Activated CD4-positive, alpha-beta memory T cell treated with anti-CD3 and anti-CD28 coated beads for 36 hours (primary cell): ENCODE measurements at regions not wholly inside any gene's neighbourhood (a gene's known extent, or its start where the extent isn't known, plus 50 kb on each side); places are given as distances from the start of the nearest gene placed in this dataset.

Source experiments
- CTCF ChIA-PET: fragments of 350-600 bp; sonication (Branson Sonifier 250); formaldehyde crosslinking; loops from one replicate; lab custom pipeline; 2021; ENCODE audit warnings: antibody characterized with exemption, inconsistent platforms; lab: Charles Lee
- POLR2A ChIA-PET: fragments of 350-600 bp; sonication (Branson Sonifier 250); formaldehyde crosslinking; loops from one replicate; lab custom pipeline; 2021; ENCODE audit warnings: antibody characterized with exemption; lab: Charles Lee
- DNase-seq: peaks from one replicate; pipeline ENCODE4 v3.0.0-alpha.2; 2020
- H3K27ac Mint-ChIP-seq: one replicate; pipeline ENCODE4 v1.8.0; 2021; ENCODE audit warnings: mixed read lengths
- H3K27me3 Mint-ChIP-seq: one replicate; pipeline ENCODE4 v1.8.0; 2021; ENCODE audit warnings: mixed read lengths
- H3K36me3 Mint-ChIP-seq: one replicate; pipeline ENCODE4 v1.8.0; 2021; ENCODE audit warnings: mixed read lengths
- H3K4me1 Mint-ChIP-seq: one replicate; pipeline ENCODE4 v1.8.0; 2021; ENCODE audit warnings: low read depth, mixed read lengths
- H3K4me3 Mint-ChIP-seq: one replicate; pipeline ENCODE4 v1.8.0; 2021; ENCODE audit warnings: mild to moderate bottlenecking, mixed read lengths
- H3K9me3 Mint-ChIP-seq: one replicate; pipeline ENCODE4 v1.8.0; 2021; ENCODE audit warnings: mixed read lengths
- intact Hi-C: fragments of 100-400 bp; cut with micrococcal nuclease; formaldehyde crosslinking; loops from one replicate; pipeline ENCODE4 v1.15.1; 2023

DNA sequence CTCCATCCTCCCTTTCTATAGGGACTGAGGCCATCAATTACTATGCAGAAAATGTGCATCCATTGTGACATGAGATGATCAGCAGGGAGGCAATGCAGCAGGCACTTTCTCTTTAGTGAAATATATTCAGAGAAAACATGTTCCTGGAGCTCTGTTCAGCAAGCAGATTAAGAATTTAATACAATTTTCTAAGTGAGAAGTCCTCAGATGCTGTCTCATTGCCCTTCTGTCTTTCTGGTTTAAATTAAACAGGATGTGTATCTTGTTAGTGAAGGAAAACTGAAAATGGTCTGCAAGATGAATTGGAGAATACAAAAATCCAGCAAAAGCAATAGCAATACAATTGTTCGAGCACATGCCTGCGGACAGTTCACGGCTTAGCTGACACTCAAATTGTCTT, 445.8 kb upstream of the RIOK2 start:
- H3K27me3 Mint-ChIP-seq: no peaks in the 10 kb centered on the region
- DNase-seq: no peak
- ChIA-PET POLR2A (no interaction called here), CTCF (no interaction called here)
- intact Hi-C loops: no loop called here
- H3K27ac Mint-ChIP-seq: no peak overlapping the region
- H3K9me3 Mint-ChIP-seq: peaks cover 6% of the 10 kb centered on the region
- no peaks in the 10 kb centered on the region for H3K4me1 Mint-ChIP-seq
- no peak overlapping the region for H3K4me3 Mint-ChIP-seq
- no peaks in the 10 kb centered on the region for H3K36me3 Mint-ChIP-seq

- Mint-ChIP-seq H3K36me3 (no peaks in the 10 kb centered on the region), H3K27me3 (no peaks in the 10 kb centered on the region), H3K9me3 (peaks cover 9% of the 10 kb centered on the region), H3K27ac (no peak overlapping the region), H3K4me1 (no peaks in the 10 kb centered on the region), H3K4me3 (no peak overlapping the region)
- ChIA-PET CTCF (no interaction called here), POLR2A (no interaction called here)
- no peak for DNase-seq
- intact Hi-C loops: no loop called here
These were observed 446.2 kb upstream of the RIOK2 start for GRCh38 chr5:97629276-97629675.

DNA sequence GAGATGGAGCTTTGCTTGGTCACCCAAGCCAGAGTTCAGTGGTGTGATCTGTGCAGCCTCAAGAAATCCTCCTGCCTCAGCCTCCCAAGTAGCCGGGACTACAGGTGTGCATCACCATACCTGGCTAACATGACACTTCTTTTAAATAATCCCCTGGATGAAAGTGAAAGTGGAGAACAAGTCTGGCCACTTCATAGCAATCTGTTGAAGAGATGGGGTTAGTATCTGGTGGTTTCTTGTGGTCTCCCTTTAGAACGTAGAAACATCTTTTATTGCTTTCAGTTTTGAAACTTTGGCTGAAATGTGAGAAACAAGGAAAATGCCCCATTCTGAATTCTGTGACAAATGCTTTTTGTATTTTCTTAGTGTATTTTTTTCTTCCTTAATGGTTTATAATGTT, 452.5 kb upstream of the RIOK2 start:
- CTCF ChIA-PET: no interaction called here
- H3K27me3 Mint-ChIP-seq: no peaks in the 10 kb centered on the region

GRCh38 chr5:97636766-97637165, 453.7 kb upstream of the RIOK2 start:
- DNase-seq: no peak
- Mint-ChIP-seq H3K4me1 (no peaks in the 10 kb centered on the region), H3K4me3 (no peak overlapping the region), H3K27me3 (no peaks in the 10 kb centered on the region), H3K27ac (no peak overlapping the region), H3K9me3 (peaks cover 3% of the 10 kb centered on the region), H3K36me3 (no peaks in the 10 kb centered on the region)
- ChIA-PET POLR2A (no interaction called here), CTCF (no interaction called here)
- intact Hi-C loops: no loop called here

More for the DNA sequence above, 452.5 kb upstream of the RIOK2 start:
- intact Hi-C loops: no loop called here
- Mint-ChIP-seq H3K4me1 (no peaks in the 10 kb centered on the region), H3K4me3 (no peak overlapping the region), H3K27ac (no peak overlapping the region), H3K36me3 (no peaks in the 10 kb centered on the region), H3K9me3 (peaks cover 9% of the 10 kb centered on the region)
- no peak for DNase-seq
- POLR2A ChIA-PET: no interaction called here

GRCh38 chr5:97641081-97641480, 458.0 kb upstream of the RIOK2 start:
- no peaks in the 10 kb centered on the region for H3K27me3 Mint-ChIP-seq
- H3K27ac Mint-ChIP-seq: no peak overlapping the region
- POLR2A ChIA-PET: no interaction called here
- DNase-seq: no peak
- CTCF ChIA-PET: no interaction called here
- H3K36me3 Mint-ChIP-seq: no peaks in the 10 kb centered on the region
- H3K4me1 Mint-ChIP-seq: no peaks in the 10 kb centered on the region
- intact Hi-C loops: no loop called here
- H3K4me3 Mint-ChIP-seq: no peak overlapping the region
- no peaks in the 10 kb centered on the region for H3K9me3 Mint-ChIP-seq

DNA sequence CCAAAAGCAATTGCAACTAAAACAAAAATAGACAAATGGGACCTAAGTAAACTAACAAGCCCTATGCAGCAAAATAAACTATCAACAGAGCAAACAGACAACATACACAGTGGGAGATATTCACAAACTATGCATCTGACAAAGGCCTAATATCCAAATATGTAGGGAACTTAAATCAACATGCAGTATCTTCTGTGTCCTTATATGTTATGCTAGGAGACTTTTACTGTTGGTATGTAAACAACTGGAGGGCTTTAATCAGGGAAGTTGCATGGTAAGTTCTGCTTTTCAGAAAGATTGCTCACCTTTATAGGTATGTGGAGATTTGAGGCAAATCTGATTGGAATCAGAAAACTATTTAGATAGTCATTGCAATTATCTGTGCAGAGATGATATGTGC, 461.2 kb upstream of the RIOK2 start:
- no peaks in the 10 kb centered on the region for H3K27me3 Mint-ChIP-seq
- POLR2A ChIA-PET: no interaction called here

DNA sequence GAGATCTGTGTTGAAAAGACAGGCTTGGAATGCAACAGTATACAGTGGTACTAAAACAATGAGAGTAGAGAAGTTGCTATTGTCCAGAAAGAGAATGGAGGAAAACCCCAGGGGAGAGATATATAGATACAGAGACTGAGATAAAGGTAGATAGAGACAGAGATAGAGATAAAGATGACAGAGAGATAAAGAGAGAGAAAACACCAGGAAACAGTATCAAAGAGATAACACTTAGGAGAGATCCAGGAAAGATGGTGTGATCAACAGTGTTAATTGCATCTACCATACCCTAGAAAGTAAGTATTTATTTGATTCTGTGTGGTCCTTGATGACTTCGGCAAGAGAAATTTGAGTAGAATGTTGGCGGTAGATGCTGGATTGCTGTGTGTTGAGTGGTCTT, 461.8 kb upstream of the RIOK2 start:
- H3K4me1 Mint-ChIP-seq: no peaks in the 10 kb centered on the region
- H3K4me3 Mint-ChIP-seq: no peak overlapping the region
- H3K27ac Mint-ChIP-seq: no peak overlapping the region
- POLR2A ChIA-PET: no interaction called here
- intact Hi-C loops: no loop called here
- no peaks in the 10 kb centered on the region for H3K27me3 Mint-ChIP-seq
- no peak for DNase-seq
- H3K9me3 Mint-ChIP-seq: peaks cover 3% of the 10 kb centered on the region
- CTCF ChIA-PET: no interaction called here
- no peaks in the 10 kb centered on the region for H3K36me3 Mint-ChIP-seq

More for the DNA sequence above, 461.2 kb upstream of the RIOK2 start:
- Mint-ChIP-seq H3K27ac (no peak overlapping the region), H3K4me3 (no peak overlapping the region), H3K4me1 (no peaks in the 10 kb centered on the region), H3K9me3 (peaks cover 3% of the 10 kb centered on the region), H3K36me3 (no peaks in the 10 kb centered on the region)
- DNase-seq: no peak
- intact Hi-C loops: no loop called here
- CTCF ChIA-PET: no interaction called here

GRCh38 chr5:97657239-97657638, 474.2 kb upstream of the RIOK2 start:
- POLR2A ChIA-PET: no interaction called here

DNA sequence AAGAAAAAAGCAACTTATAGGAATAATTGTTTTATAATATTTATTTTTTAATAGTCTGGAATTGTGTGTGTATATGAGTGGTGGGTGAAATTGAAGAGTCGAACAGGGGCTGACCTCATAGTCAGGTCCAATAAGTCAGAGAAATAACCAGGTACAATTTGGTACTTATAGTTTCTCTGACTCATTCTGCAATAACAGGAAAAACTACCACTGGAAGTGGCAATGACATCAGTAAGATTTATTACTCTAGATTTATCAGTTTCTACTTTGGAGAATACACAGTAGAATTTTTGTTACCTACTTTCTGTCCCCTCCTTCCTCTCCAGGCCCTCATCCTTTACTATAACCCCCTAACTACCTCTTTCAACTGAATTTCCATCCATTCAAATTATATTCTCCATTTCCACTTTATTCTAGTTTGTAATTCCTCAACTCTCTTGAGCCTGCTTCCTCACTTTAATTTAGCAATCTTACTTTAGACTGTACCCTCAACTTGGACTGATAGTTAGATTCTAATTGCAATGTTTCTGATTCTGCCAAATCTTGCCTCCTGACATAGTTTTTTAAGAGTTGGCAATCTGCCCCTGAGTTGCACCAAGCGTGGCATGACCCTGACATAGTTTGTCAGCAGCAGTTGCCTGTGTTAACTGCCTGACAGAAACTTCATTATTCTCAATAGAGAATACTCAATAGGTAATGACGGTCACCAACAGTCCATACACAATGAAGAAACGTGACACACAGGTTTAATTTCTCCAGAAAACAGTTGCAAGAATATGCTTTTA, 475.3 kb upstream of the RIOK2 start:
- H3K4me3 Mint-ChIP-seq: no peak overlapping the region
- no peaks in the 10 kb centered on the region for H3K4me1 Mint-ChIP-seq
- CTCF ChIA-PET: no interaction called here
- peaks cover 2% of the 10 kb centered on the region for H3K9me3 Mint-ChIP-seq
- intact Hi-C loops: no loop called here
- no peaks in the 10 kb centered on the region for H3K27me3 Mint-ChIP-seq
- no peaks in the 10 kb centered on the region for H3K36me3 Mint-ChIP-seq
- no peak overlapping the region for H3K27ac Mint-ChIP-seq
- POLR2A ChIA-PET: no interaction called here
- DNase-seq: no peak

More at GRCh38 chr5:97657239-97657638, 474.2 kb upstream of the RIOK2 start:
- Mint-ChIP-seq H3K36me3 (no peaks in the 10 kb centered on the region), H3K27me3 (no peaks in the 10 kb centered on the region), H3K4me1 (no peaks in the 10 kb centered on the region), H3K4me3 (no peak overlapping the region), H3K27ac (no peak overlapping the region), H3K9me3 (peaks cover 2% of the 10 kb centered on the region)
- CTCF ChIA-PET: no interaction called here
- no peak for DNase-seq
- intact Hi-C loops: no loop called here

- DNase-seq: no peak
- Mint-ChIP-seq H3K4me3 (no peak overlapping the region), H3K4me1 (no peaks in the 10 kb centered on the region), H3K27me3 (no peaks in the 10 kb centered on the region), H3K27ac (no peak overlapping the region), H3K9me3 (peaks cover 2% of the 10 kb centered on the region), H3K36me3 (no peaks in the 10 kb centered on the region)
- ChIA-PET POLR2A (no interaction called here), CTCF (no interaction called here)
- intact Hi-C loops: no loop called here
These were observed 483.7 kb upstream of the RIOK2 start for GRCh38 chr5:97666783-97667182.

- no peak for DNase-seq
- POLR2A ChIA-PET: no interaction called here
- H3K4me1 Mint-ChIP-seq: no peaks in the 10 kb centered on the region
- H3K27me3 Mint-ChIP-seq: no peaks in the 10 kb centered on the region
- CTCF ChIA-PET: no interaction called here
- no peaks in the 10 kb centered on the region for H3K36me3 Mint-ChIP-seq
- peaks cover 2% of the 10 kb centered on the region for H3K9me3 Mint-ChIP-seq
- H3K27ac Mint-ChIP-seq: no peak overlapping the region
- intact Hi-C loops: no loop called here
- H3K4me3 Mint-ChIP-seq: no peak overlapping the region
These were observed 487.4 kb upstream of the RIOK2 start for GRCh38 chr5:97670447-97670846.

- H3K27ac Mint-ChIP-seq: no peak overlapping the region
- H3K27me3 Mint-ChIP-seq: no peaks in the 10 kb centered on the region
- H3K36me3 Mint-ChIP-seq: no peaks in the 10 kb centered on the region
- H3K4me3 Mint-ChIP-seq: no peak overlapping the region
- H3K9me3 Mint-ChIP-seq: peaks cover 11% of the 10 kb centered on the region
- intact Hi-C loops: no loop called here
- CTCF ChIA-PET: no interaction called here
- no peaks in the 10 kb centered on the region for H3K4me1 Mint-ChIP-seq
- no peak for DNase-seq
- POLR2A ChIA-PET: no interaction called here
These were observed 493.6 kb upstream of the RIOK2 start for GRCh38 chr5:97676608-97677007.

DNA sequence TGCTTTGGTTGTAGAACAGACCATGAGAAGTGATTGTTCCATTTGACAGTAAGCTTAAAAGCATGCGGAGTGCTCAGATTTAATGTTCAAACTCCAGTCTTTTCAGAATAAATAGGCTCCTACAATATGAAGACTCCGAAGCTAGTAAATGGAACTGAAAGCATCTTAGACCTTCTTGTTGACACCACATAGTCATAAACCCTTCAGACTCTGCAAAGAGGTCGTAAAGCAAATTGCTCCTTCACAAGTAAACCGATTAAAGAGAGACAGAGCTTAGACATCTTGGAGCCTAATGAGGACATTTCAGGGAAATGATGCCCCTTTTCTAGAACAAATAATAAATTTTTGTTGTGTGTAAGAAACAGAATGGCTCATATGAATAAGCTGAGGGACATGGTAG, 511.0 kb upstream of the RIOK2 start:
- H3K36me3 Mint-ChIP-seq: no peaks in the 10 kb centered on the region
- no peaks in the 10 kb centered on the region for H3K4me1 Mint-ChIP-seq
- CTCF ChIA-PET: no interaction called here
- H3K27me3 Mint-ChIP-seq: no peaks in the 10 kb centered on the region
- H3K4me3 Mint-ChIP-seq: no peak overlapping the region
- H3K9me3 Mint-ChIP-seq: no peaks in the 10 kb centered on the region
- intact Hi-C loops: no loop called here
- POLR2A ChIA-PET: no interaction called here
- DNase-seq: no peak
- H3K27ac Mint-ChIP-seq: no peak overlapping the region
